CD8-positive, alpha-beta memory T cell (primary cell): ENCODE measurements at regions not wholly inside any gene's neighbourhood (a gene's known extent, or its start where the extent isn't known, plus 50 kb on each side); places are given as distances from the start of the nearest gene placed in this dataset.
"Not testable (repeated sequence)": the region's sequence is repeated elsewhere in the genome, so short reads cannot be mapped to it uniquely, and the experiment has no call there.

Experiments used
- CTCF ChIA-PET: fragments of 350-600 bp; sonication (Branson Sonifier 250); formaldehyde crosslinking; loops from one replicate; lab custom pipeline; 2021; ENCODE audit warnings: antibody characterized with exemption; lab: Charles Lee
- POLR2A ChIA-PET: fragments of 350-600 bp; sonication (Branson Sonifier 250); formaldehyde crosslinking; loops from one replicate; lab custom pipeline; 2021; ENCODE audit warnings: antibody characterized with exemption; lab: Charles Lee
- DNase-seq, 5 donors: peaks; one replicate each; pipeline versions ENCODE4 v3.0.0 to v3.0.0-alpha.2; 2020 to 2022; ENCODE audit warnings: mixed read lengths in 1 of 5
- H3K27ac ChIP-seq: one replicate; pipeline ENCODE4 v1.7.0; 2013; ENCODE audit warnings: low read depth, mild to moderate bottlenecking, low read length, moderate library complexity
- H3K27me3 ChIP-seq: 2 replicates; pipeline ENCODE4 v1.7.0; 2013; ENCODE audit warnings: low read length, mild to moderate bottlenecking; ENCODE audit not compliant: insufficient read depth, poor library complexity, severe bottlenecking
- H3K36me3 ChIP-seq: 2 replicates; pipeline ENCODE4 v1.7.0; 2013; ENCODE audit warnings: mild to moderate bottlenecking, low read length, moderate library complexity; ENCODE audit not compliant: insufficient read depth
- H3K4me1 ChIP-seq: 2 replicates; pipeline ENCODE4 v1.7.0; 2013; ENCODE audit warnings: mild to moderate bottlenecking, low read length, moderate library complexity; ENCODE audit not compliant: insufficient read depth
- H3K4me3 ChIP-seq: 2 replicates; pipeline ENCODE4 v1.7.0; 2013; ENCODE audit warnings: mild to moderate bottlenecking, low read length
- H3K9me3 ChIP-seq: 2 replicates; pipeline ENCODE4 v1.7.0; 2013; ENCODE audit warnings: mild to moderate bottlenecking, low read length
- H3K27ac Mint-ChIP-seq, 8 donors: one replicate each; pipeline ENCODE4 v1.8.0; 2020 to 2021; ENCODE audit warnings: mixed read lengths in 8 of 8, mild to moderate bottlenecking in 6 of 8, inconsistent platforms in 3 of 8, moderate library complexity in 3 of 8
- H3K27me3 Mint-ChIP-seq, 2 donors: one replicate each; pipeline ENCODE4 v1.8.0; 2020 to 2021; ENCODE audit warnings: mixed read lengths in 2 of 2, mild to moderate bottlenecking in 1 of 2, moderate library complexity in 1 of 2
- H3K36me3 Mint-ChIP-seq, 3 donors: one replicate each; pipeline ENCODE4 v1.8.0; 2020 to 2021; ENCODE audit warnings: mixed read lengths in 3 of 3, inconsistent platforms in 1 of 3, mild to moderate bottlenecking in 1 of 3
- H3K4me1 Mint-ChIP-seq, 3 donors: one replicate each; pipeline ENCODE4 v1.8.0; 2020 to 2021; ENCODE audit warnings: mixed read lengths in 3 of 3, inconsistent platforms in 1 of 3, mild to moderate bottlenecking in 1 of 3
- H3K4me3 Mint-ChIP-seq, 7 donors: one replicate each; pipeline ENCODE4 v1.8.0; 2020 to 2021; ENCODE audit warnings: mixed read lengths in 7 of 7, mild to moderate bottlenecking in 6 of 7, moderate library complexity in 4 of 7, inconsistent platforms in 2 of 7
- H3K9me3 Mint-ChIP-seq, 5 donors: one replicate each; pipeline ENCODE4 v1.8.0; 2020 to 2022; ENCODE audit warnings: mixed read lengths in 5 of 5, mild to moderate bottlenecking in 3 of 5, moderate library complexity in 2 of 5, inconsistent platforms in 1 of 5

- ChIA-PET POLR2A (no interaction called here), CTCF (no interaction called here)
- no peaks in the 10 kb centered on the region for H3K4me1 Mint-ChIP-seq
These were observed 1294.9 kb downstream of the ADGRL3 start for GRCh38 chr4:62495032-62495431.

GRCh38 chr4:62491756-62492155 is 1291.6 kb downstream of the ADGRL3 start:
- H3K36me3 Mint-ChIP-seq, H3K4me3 ChIP-seq, POLR2A ChIA-PET, H3K4me1 Mint-ChIP-seq, H3K36me3 ChIP-seq, H3K4me3 Mint-ChIP-seq, H3K27me3 ChIP-seq, CTCF ChIA-PET, DNase-seq, H3K27ac ChIP-seq, H3K4me1 ChIP-seq, H3K27me3 Mint-ChIP-seq, H3K27ac Mint-ChIP-seq, H3K9me3 ChIP-seq: not testable (repeated sequence)
- H3K9me3 Mint-ChIP-seq, result peaks cover 2 to 22% (median 12%) of the 10 kb centered on the region in 5 donors

More at GRCh38 chr4:62495032-62495431, 1294.9 kb downstream of the ADGRL3 start:
- Histone ChIP-seq H3K4me1 (no peaks in the 10 kb centered on the region), H3K27ac (no peak overlapping the region), H3K4me3 (no peak overlapping the region), H3K36me3 (no peaks in the 10 kb centered on the region), H3K9me3 (no peaks in the 10 kb centered on the region), H3K27me3 (no peaks in the 10 kb centered on the region)
- H3K4me3 Mint-ChIP-seq, result no peak overlapping the region
- H3K9me3 Mint-ChIP-seq, result peaks cover 0 to 26% (median 11%) of the 10 kb centered on the region in 5 donors
- H3K36me3 Mint-ChIP-seq, result no peaks in the 10 kb centered on the region
- no peaks in the 10 kb centered on the region for H3K27me3 Mint-ChIP-seq
- no peak overlapping the region for H3K27ac Mint-ChIP-seq
- no peak for DNase-seq

DNA sequence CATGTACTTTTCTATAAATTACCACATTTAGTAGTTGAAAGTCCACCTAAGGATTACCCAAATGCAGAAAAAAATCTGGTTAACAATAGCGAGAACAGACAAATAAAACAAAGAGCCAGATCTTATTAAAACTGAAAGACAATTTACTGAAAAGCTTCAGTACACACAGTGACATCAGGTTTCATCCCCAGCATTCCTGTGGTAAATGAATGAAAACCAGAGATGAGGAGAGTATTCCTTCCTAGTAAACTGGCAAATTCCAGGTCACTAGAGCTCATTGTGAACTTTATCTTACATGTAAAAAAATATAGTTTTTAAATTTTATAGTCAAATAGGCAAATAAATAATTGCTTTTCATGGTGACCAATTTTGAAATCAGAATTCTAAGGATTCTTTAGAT is 1290.5 kb downstream of the ADGRL3 start:
- Histone ChIP-seq H3K27me3 (no peaks in the 10 kb centered on the region), H3K36me3 (no peaks in the 10 kb centered on the region), H3K4me1 (no peaks in the 10 kb centered on the region), H3K27ac (no peak overlapping the region), H3K4me3 (no peak overlapping the region), H3K9me3 (no peaks in the 10 kb centered on the region)
- POLR2A ChIA-PET, result no interaction called here
- DNase-seq, result no peak
- H3K27me3 Mint-ChIP-seq, result no peaks in the 10 kb centered on the region
- H3K4me3 Mint-ChIP-seq, result no peak overlapping the region
- no peak overlapping the region for H3K27ac Mint-ChIP-seq
- peaks cover 2 to 19% (median 11%) of the 10 kb centered on the region in 5 donors for H3K9me3 Mint-ChIP-seq
- CTCF ChIA-PET, result no interaction called here
- no peaks in the 10 kb centered on the region for H3K36me3 Mint-ChIP-seq
- no peaks in the 10 kb centered on the region for H3K4me1 Mint-ChIP-seq

DNA sequence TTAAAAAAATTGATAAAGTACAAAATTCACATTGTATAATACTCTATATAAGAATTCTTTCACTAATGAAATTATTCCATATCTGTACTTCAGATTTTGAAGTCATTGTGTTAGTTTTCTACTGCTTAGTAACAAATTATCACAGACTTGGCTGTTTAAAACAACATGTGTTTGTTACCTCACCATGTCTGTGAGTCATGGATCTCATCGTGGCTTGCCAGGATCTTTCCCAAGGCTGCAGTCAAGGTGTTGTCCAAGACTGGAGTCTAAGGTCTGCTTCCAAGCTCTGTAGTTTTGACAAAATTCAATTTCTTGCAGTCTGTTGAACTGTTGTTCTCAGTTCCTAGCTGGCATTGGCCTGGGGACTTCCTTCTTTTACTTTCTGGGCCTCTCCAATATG is 1286.9 kb downstream of the ADGRL3 start:
- Mint-ChIP-seq H3K27me3 (no peaks in the 10 kb centered on the region), H3K9me3 (peaks cover 2 to 21% (median 11%) of the 10 kb centered on the region in 5 donors), H3K4me3 (no peak overlapping the region), H3K27ac (no peak overlapping the region), H3K4me1 (no peaks in the 10 kb centered on the region), H3K36me3 (no peaks in the 10 kb centered on the region)
- no peaks in the 10 kb centered on the region for H3K4me1 ChIP-seq
- CTCF ChIA-PET, result no interaction called here
- H3K4me3 ChIP-seq, result no peak overlapping the region
- H3K27me3 ChIP-seq, result no peaks in the 10 kb centered on the region
- H3K36me3 ChIP-seq, result no peaks in the 10 kb centered on the region
- no peaks in the 10 kb centered on the region for H3K9me3 ChIP-seq
- DNase-seq, result no peak
- H3K27ac ChIP-seq, result no peak overlapping the region
- POLR2A ChIA-PET, result no interaction called here

DNA sequence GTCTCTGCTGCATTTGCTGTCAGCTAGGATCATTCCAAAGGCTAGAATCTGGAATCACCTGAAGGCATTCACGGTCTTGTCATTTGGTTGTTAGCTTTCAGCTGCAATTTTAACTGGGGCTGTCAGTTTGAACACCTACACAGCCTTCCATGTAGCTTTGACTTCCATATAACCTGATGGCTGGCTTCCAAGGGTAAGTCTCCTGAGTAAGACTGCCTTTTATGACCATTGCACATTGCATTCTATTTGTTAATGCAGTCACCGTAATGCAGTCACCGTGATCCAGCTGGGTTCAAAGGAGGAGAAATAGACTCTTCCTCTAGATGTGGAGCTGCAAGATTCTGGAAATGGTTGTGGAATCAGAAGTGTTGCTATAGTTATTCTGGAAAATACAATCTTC is 1284.2 kb downstream of the ADGRL3 start:
- Histone ChIP-seq H3K27ac (no peak overlapping the region), H3K4me3 (no peak overlapping the region), H3K4me1 (no peaks in the 10 kb centered on the region), H3K27me3 (no peaks in the 10 kb centered on the region), H3K36me3 (no peaks in the 10 kb centered on the region), H3K9me3 (no peaks in the 10 kb centered on the region)
- Mint-ChIP-seq H3K9me3 (peaks cover 4 to 14% (median 9%) of the 10 kb centered on the region in 5 donors), H3K27ac (no peak overlapping the region), H3K4me3 (no peak overlapping the region), H3K27me3 (no peaks in the 10 kb centered on the region), H3K36me3 (no peaks in the 10 kb centered on the region), H3K4me1 (no peaks in the 10 kb centered on the region)
- POLR2A ChIA-PET, result no interaction called here
- DNase-seq, result no peak
- CTCF ChIA-PET, result no interaction called here

DNA sequence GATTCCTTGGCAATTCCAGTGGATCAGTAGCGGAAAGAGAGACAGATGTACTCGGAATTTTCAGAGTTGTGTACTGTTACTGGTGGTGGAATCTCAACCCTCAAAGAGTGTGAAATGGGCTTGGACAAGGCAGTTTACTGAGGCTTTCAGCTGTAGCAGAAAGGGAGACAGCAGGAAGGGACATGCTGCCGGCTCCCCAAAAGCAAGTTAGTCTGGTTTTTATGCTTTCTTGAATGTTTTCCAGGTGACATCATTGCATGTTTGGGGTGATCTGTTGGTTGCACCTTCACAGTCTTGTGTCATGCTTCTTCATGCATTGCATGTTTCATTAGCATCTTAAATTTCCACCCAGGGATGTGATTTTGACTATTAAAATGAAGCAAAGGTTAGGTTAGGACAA is 1282.2 kb downstream of the ADGRL3 start:
- Mint-ChIP-seq H3K9me3 (peaks cover 2 to 20% (median 7%) of the 10 kb centered on the region in 5 donors), H3K4me3 (no peak overlapping the region), H3K27ac (no peak overlapping the region), H3K4me1 (no peaks in the 10 kb centered on the region), H3K27me3 (no peaks in the 10 kb centered on the region), H3K36me3 (no peaks in the 10 kb centered on the region)
- H3K36me3 ChIP-seq, result no peaks in the 10 kb centered on the region
- ChIA-PET CTCF (no interaction called here), POLR2A (no interaction called here)
- H3K4me3 ChIP-seq, result no peak overlapping the region
- H3K9me3 ChIP-seq, result no peaks in the 10 kb centered on the region
- no peak overlapping the region for H3K27ac ChIP-seq
- H3K4me1 ChIP-seq, result no peaks in the 10 kb centered on the region
- DNase-seq, result no peak
- H3K27me3 ChIP-seq, result no peaks in the 10 kb centered on the region

- H3K9me3 ChIP-seq, result no peaks in the 10 kb centered on the region
- H3K4me1 ChIP-seq, result no peaks in the 10 kb centered on the region
- CTCF ChIA-PET, result no interaction called here
- no peak overlapping the region for H3K4me3 ChIP-seq
- POLR2A ChIA-PET, result no interaction called here
- Mint-ChIP-seq H3K9me3 (peaks cover 7 to 28% (median 20%) of the 10 kb centered on the region in 5 donors), H3K36me3 (no peaks in the 10 kb centered on the region), H3K4me3 (no peak overlapping the region), H3K27ac (no peak overlapping the region), H3K27me3 (no peaks in the 10 kb centered on the region), H3K4me1 (no peaks in the 10 kb centered on the region)
- H3K27ac ChIP-seq, result no peak overlapping the region
- H3K27me3 ChIP-seq, result no peaks in the 10 kb centered on the region
- no peak for DNase-seq
- H3K36me3 ChIP-seq, result no peaks in the 10 kb centered on the region
These were observed 1275.5 kb downstream of the ADGRL3 start for GRCh38 chr4:62475596-62475995.

- no peaks in the 10 kb centered on the region for H3K36me3 ChIP-seq
- POLR2A ChIA-PET, result no interaction called here
- no peaks in the 10 kb centered on the region for H3K4me1 Mint-ChIP-seq
- no peak overlapping the region for H3K4me3 Mint-ChIP-seq
- H3K9me3 ChIP-seq, result no peaks in the 10 kb centered on the region
- H3K27ac Mint-ChIP-seq, result no peak overlapping the region
- H3K27me3 ChIP-seq, result no peaks in the 10 kb centered on the region
- no peaks in the 10 kb centered on the region for H3K4me1 ChIP-seq
- H3K36me3 Mint-ChIP-seq, result no peaks in the 10 kb centered on the region
- no peak overlapping the region for H3K4me3 ChIP-seq
- no peak overlapping the region for H3K27ac ChIP-seq
- peaks cover 5 to 29% (median 22%) of the 10 kb centered on the region in 5 donors for H3K9me3 Mint-ChIP-seq
- CTCF ChIA-PET, result no interaction called here
- DNase-seq, result no peak
- H3K27me3 Mint-ChIP-seq, result no peaks in the 10 kb centered on the region
These were observed 1274.7 kb downstream of the ADGRL3 start for GRCh38 chr4:62474802-62475201.

DNA sequence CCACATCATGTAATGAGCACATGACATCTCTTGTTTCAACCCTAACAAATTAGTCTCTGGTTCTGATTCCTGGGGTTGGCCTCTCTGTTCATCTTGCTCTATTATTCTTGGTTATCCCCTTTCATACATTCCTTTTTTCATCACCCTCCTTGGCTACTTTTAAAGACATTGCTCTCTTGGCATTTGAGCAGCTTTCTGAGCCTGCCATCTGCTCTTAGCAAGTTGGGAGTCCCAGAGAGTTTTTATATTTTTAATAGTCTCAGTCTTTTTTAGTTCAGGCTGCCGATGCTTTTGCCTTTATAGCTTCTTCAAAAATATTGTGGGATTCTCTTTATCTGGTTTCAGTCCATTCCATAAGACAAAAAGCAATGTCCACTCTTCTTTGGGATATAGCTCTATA is 1270.9 kb downstream of the ADGRL3 start:
- POLR2A ChIA-PET, result no interaction called here
- CTCF ChIA-PET, result no interaction called here
- H3K4me1 ChIP-seq, result no peaks in the 10 kb centered on the region
- no peak for DNase-seq
- H3K4me3 ChIP-seq, result no peak overlapping the region
- H3K4me3 Mint-ChIP-seq, result no peak overlapping the region
- no peak overlapping the region for H3K27ac ChIP-seq
- H3K27me3 ChIP-seq, result no peaks in the 10 kb centered on the region
- H3K9me3 Mint-ChIP-seq, result peaks cover 6 to 26% (median 20%) of the 10 kb centered on the region in 5 donors
- H3K36me3 Mint-ChIP-seq, result no peaks in the 10 kb centered on the region
- H3K36me3 ChIP-seq, result no peaks in the 10 kb centered on the region
- no peaks in the 10 kb centered on the region for H3K27me3 Mint-ChIP-seq
- H3K4me1 Mint-ChIP-seq, result no peaks in the 10 kb centered on the region
- no peaks in the 10 kb centered on the region for H3K9me3 ChIP-seq
- H3K27ac Mint-ChIP-seq, result no peak overlapping the region
